NCI-H1105 treated with DMSO at 0.1 percent for 48 hours (cell line): ENCODE measurements at regions not wholly inside any gene's neighbourhood (a gene's known extent, or its start where the extent isn't known, plus 50 kb on each side); places are given as distances from the start of the nearest gene placed in this dataset.
"Not testable (repeated sequence)": the region's sequence is repeated elsewhere in the genome, so short reads cannot be mapped to it uniquely, and the experiment has no call there.

Experiments used
- DNase-seq: peaks from one replicate; lab custom pipeline; 2025; lab: John Stamatoyannopoulos, UW

- DNase-seq, result no peak
Observed at GRCh38 chr3:103977417-103977816, 1389.3 kb upstream of the ALCAM start.

- no peak for DNase-seq
Observed at GRCh38 chr3:103991461-103992115, 1375.1 kb upstream of the ALCAM start.

- DNase-seq, result no peak
Observed at GRCh38 chr3:103992469-103992868, 1374.2 kb upstream of the ALCAM start.

- DNase-seq, result no peak
Observed at GRCh38 chr3:104004956-104005355, 1361.8 kb upstream of the ALCAM start.

- no peak for DNase-seq
Observed at GRCh38 chr3:104005815-104006214, 1360.9 kb upstream of the ALCAM start.

GRCh38 chr3:104018541-104018940, 1348.2 kb upstream of the ALCAM start:
- no peak for DNase-seq

- DNase-seq, result no peak
Observed at GRCh38 chr3:104031598-104031997, 1335.1 kb upstream of the ALCAM start.

- DNase-seq, result no peak
Observed at GRCh38 chr3:104032283-104032682, 1334.4 kb upstream of the ALCAM start.

GRCh38 chr3:104040896-104041295, 1325.8 kb upstream of the ALCAM start:
- DNase-seq, result no peak

GRCh38 chr3:104043001-104043543, 1323.6 kb upstream of the ALCAM start:
- DNase-seq, result not testable (repeated sequence)

- no peak for DNase-seq
Observed at GRCh38 chr3:104044002-104044401, 1322.7 kb upstream of the ALCAM start.

GRCh38 chr3:104066658-104067057, 1300.1 kb upstream of the ALCAM start:
- no peak for DNase-seq

- no peak for DNase-seq
Observed at GRCh38 chr3:104069114-104069513, 1297.6 kb upstream of the ALCAM start.

GRCh38 chr3:104070906-104071305, 1295.8 kb upstream of the ALCAM start:
- DNase-seq, result no peak

GRCh38 chr3:104080088-104080626, 1286.6 kb upstream of the ALCAM start:
- DNase-seq, result no peak

- DNase-seq, result no peak
Observed at GRCh38 chr3:104088738-104089137, 1278.0 kb upstream of the ALCAM start.

- DNase-seq, result not testable (repeated sequence)
Observed at GRCh38 chr3:104089987-104090386, 1276.7 kb upstream of the ALCAM start.

GRCh38 chr3:104101736-104102135, 1265.0 kb upstream of the ALCAM start:
- DNase-seq, result no peak

GRCh38 chr3:104102386-104102785, 1264.3 kb upstream of the ALCAM start:
- DNase-seq, result peak; percentile 40

- no peak for DNase-seq
Observed at GRCh38 chr3:104106276-104106675, 1260.4 kb upstream of the ALCAM start.

- DNase-seq, result no peak
Observed at GRCh38 chr3:104108522-104108921, 1258.2 kb upstream of the ALCAM start.

GRCh38 chr3:104126463-104126862, 1240.2 kb upstream of the ALCAM start:
- no peak for DNase-seq

GRCh38 chr3:104126864-104127553, 1239.7 kb upstream of the ALCAM start:
- DNase-seq, result no peak
